Suprapubic skin (tissue), 4 donors: ENCODE measurements at regions not wholly inside any gene's neighbourhood (a gene's known extent, or its start where the extent isn't known, plus 50 kb on each side); places are given as distances from the start of the nearest gene placed in this dataset.

Experiments used
- POLR2A ChIP-seq, 2 donors: fragments of 450-650 bp; IDR thresholded peaks; one replicate each; pipeline ENCODE4 v1.6.1; 2017; ENCODE audit warnings: antibody characterized with exemption in 2 of 2, mild to moderate bottlenecking in 2 of 2, moderate library complexity in 2 of 2
- POLR2AphosphoS5 ChIP-seq, 3 donors: sonication (generic); formaldehyde crosslinking; IDR thresholded peaks; one replicate each; pipeline ENCODE4 v1.6.1; 2017; ENCODE audit warnings: antibody characterized with exemption in 3 of 3
- TF ChIP-seq, protein P1 (sequence below), 2 donors: fragments of 200-600 bp in 1 of 2; fragments of 450-650 bp in 1 of 2; sonication (generic) in 1 of 2; IDR thresholded peaks; one replicate each; pipeline ENCODE4 v1.5.1; 2016 to 2019; ENCODE audit warnings: antibody characterized with exemption in 2 of 2, mild to moderate bottlenecking in 1 of 2, moderate library complexity in 1 of 2

DNA sequence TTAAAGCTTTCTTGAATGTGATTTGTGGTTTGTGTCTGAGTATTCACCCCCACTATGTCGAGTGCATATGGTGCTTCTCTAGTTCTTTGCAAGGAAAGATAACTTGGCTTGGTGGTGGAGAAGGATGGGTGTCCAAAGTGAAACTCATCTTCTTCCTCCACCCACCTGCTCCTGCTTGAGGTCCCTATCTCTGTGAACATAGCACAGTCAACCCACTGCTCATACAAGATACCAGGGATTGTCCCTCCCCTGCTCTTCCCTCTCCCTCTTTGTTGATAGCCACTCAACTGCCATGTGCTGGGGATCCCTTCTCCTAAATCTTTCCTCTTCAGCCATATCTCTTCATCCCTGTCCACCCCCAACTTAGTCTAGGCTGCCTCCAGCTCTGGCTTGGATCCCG is 176.5 kb downstream of the ASCL4 start:
- TF ChIP-seq, protein P1, sequence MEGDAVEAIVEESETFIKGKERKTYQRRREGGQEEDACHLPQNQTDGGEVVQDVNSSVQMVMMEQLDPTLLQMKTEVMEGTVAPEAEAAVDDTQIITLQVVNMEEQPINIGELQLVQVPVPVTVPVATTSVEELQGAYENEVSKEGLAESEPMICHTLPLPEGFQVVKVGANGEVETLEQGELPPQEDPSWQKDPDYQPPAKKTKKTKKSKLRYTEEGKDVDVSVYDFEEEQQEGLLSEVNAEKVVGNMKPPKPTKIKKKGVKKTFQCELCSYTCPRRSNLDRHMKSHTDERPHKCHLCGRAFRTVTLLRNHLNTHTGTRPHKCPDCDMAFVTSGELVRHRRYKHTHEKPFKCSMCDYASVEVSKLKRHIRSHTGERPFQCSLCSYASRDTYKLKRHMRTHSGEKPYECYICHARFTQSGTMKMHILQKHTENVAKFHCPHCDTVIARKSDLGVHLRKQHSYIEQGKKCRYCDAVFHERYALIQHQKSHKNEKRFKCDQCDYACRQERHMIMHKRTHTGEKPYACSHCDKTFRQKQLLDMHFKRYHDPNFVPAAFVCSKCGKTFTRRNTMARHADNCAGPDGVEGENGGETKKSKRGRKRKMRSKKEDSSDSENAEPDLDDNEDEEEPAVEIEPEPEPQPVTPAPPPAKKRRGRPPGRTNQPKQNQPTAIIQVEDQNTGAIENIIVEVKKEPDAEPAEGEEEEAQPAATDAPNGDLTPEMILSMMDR (IDR thresholded peaks at IDR 0.05): no peak
- no peak for TF ChIP-seq POLR2AphosphoS5 (IDR thresholded peaks at IDR 0.05)
- no peak for TF ChIP-seq POLR2A (IDR thresholded peaks at IDR 0.05)
